T-cell (primary cell): ENCODE measurements at regions not wholly inside any gene's neighbourhood (a gene's known extent, or its start where the extent isn't known, plus 50 kb on each side); places are given as distances from the start of the nearest gene placed in this dataset.

Experiments used
- ATAC-seq, 4 experiments: fragments of 200-7000 bp in 3 of 4; fragments of 150-1000 bp in 1 of 4; cut with Tn5 transposase; replicated peaks in 1 of 4; 1 replicate in 3 of 4; 2 replicates in 1 of 4; pipeline ENCODE4 v1.10.0; 2021; ENCODE audit warnings: moderate library complexity in 3 of 4, mild to moderate bottlenecking in 2 of 4, moderate number of reproducible peaks in 1 of 4
- CTCF ChIA-PET, 2 donors: fragments of 300-600 bp; sonication (Branson Sonifier 250); formaldehyde crosslinking; loops; one replicate each; lab custom pipeline; 2022; ENCODE audit warnings: antibody characterized with exemption in 2 of 2; lab: Charles Lee
- POLR2A ChIA-PET, 2 donors: fragments of 300-600 bp; sonication (Branson Sonifier 250); formaldehyde crosslinking; loops; one replicate each; lab custom pipeline; 2022; ENCODE audit warnings: antibody characterized with exemption in 2 of 2; lab: Charles Lee
- DNase-seq, 35 experiments: peaks; one replicate each; pipeline versions ENCODE4 v3.0.0 to v3.0.0-alpha.2; 2013 to 2023
- H3K27ac ChIP-seq: one replicate; pipeline ENCODE4 v1.5.1; 2013; ENCODE audit warnings: low read length
- H3K27me3 ChIP-seq, 2 experiments: replicated peaks in 1 of 2; 1 replicate in 1 of 2; 2 replicates in 1 of 2; pipeline versions ENCODE4 v1.6.1 to v1.7.0; 2013; ENCODE audit warnings: low read length in 1 of 2, mixed read lengths in 1 of 2; ENCODE audit not compliant: control insufficient read depth in 2 of 2, insufficient read depth in 2 of 2; ENCODE audit errors: extremely low read depth in 1 of 2
- H3K36me3 ChIP-seq, 2 donors: 1 replicate in 1 of 2; 2 replicates in 1 of 2; pipeline versions ENCODE4 v1.6.1 to v1.7.0; 2013; ENCODE audit warnings: low read length in 1 of 2; ENCODE audit not compliant: control insufficient read depth in 2 of 2, insufficient read depth in 1 of 2; ENCODE audit errors: extremely low read depth in 1 of 2
- H3K4me1 ChIP-seq, 2 experiments: 1 replicate in 1 of 2; 2 replicates in 1 of 2; pipeline versions ENCODE4 v1.6.1 to v1.7.0; 2013; ENCODE audit warnings: low read length in 2 of 2, mixed read lengths in 1 of 2; ENCODE audit not compliant: insufficient read depth in 2 of 2, control insufficient read depth in 1 of 2; ENCODE audit errors: extremely low read depth in 1 of 2
- H3K4me3 ChIP-seq, 2 donors: 1 replicate in 1 of 2; 2 replicates in 1 of 2; pipeline versions ENCODE4 v1.5.1 to v1.7.0; 2013; ENCODE audit warnings: mild to moderate bottlenecking in 2 of 2, low read length in 1 of 2, moderate library complexity in 1 of 2; ENCODE audit not compliant: control insufficient read depth in 1 of 2; ENCODE audit errors: extremely low read depth in 1 of 2
- H3K9me3 ChIP-seq: 2 replicates; pipeline ENCODE4 v1.7.0; 2013
- H3K27ac Mint-ChIP-seq, 2 donors: one replicate each; pipeline ENCODE4 v1.8.0; 2020 to 2021; ENCODE audit warnings: mild to moderate bottlenecking in 2 of 2, mixed read lengths in 2 of 2
- H3K27me3 Mint-ChIP-seq, 2 donors: one replicate each; pipeline ENCODE4 v1.8.0; 2021 to 2022; ENCODE audit warnings: mixed read lengths in 2 of 2
- H3K36me3 Mint-ChIP-seq: one replicate; pipeline ENCODE4 v1.8.0; 2021; ENCODE audit warnings: mixed read lengths
- H3K4me1 Mint-ChIP-seq, 3 donors: one replicate each; pipeline ENCODE4 v1.8.0; 2020 to 2022; ENCODE audit warnings: mixed read lengths in 3 of 3, mild to moderate bottlenecking in 1 of 3
- H3K4me3 Mint-ChIP-seq, 3 donors: one replicate each; pipeline ENCODE4 v1.8.0; 2020 to 2022; ENCODE audit warnings: mild to moderate bottlenecking in 3 of 3, mixed read lengths in 3 of 3, moderate library complexity in 3 of 3
- H3K9me3 Mint-ChIP-seq, 3 donors: one replicate each; pipeline ENCODE4 v1.8.0; 2020 to 2022; ENCODE audit warnings: mixed read lengths in 3 of 3
- WGBS: methylation state at CpG from one replicate; pipeline ENCODE4 v1.1.5; 2013; ENCODE audit warnings: missing lambda C conversion rate; ENCODE audit not compliant: insufficient coverage; 5-methylcytosine and 5-hydroxymethylcytosine counted together

DNA sequence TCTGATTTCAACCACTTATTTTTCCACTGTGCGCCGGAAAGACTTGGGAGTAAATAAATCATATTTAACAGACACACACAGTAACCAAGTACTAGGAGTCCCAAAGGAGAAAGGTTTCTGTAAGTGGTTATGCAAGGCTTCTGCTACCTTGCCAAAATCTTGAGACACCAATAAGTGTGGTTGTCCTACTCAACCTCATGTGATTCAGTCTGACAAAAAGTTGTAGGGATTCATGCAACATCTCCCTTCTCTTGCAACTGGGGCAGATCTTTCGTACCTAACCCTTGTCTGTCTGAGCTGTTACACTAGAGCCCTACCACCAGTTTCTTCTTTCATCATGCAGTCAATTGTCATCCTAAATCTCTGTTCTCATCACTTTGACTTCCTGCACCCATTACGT is 69.9 kb upstream of the NUDT7 start:
- WGBS = 86% methylated on average over 1 of the region's 4 CpGs
- H3K4me3 Mint-ChIP-seq = no peak overlapping the region
- H3K9me3 Mint-ChIP-seq = peaks cover 0 to 4% (median 0%) of the 10 kb centered on the region in 3 donors
- H3K27ac Mint-ChIP-seq = no peak overlapping the region
- Histone ChIP-seq H3K4me1 (no peaks in the 10 kb centered on the region), H3K27me3 (peaks cover 4 to 5% of the 10 kb centered on the region in 2 experiments), H3K9me3 (no peaks in the 10 kb centered on the region), H3K27ac (no peak overlapping the region), H3K36me3 (no peaks in the 10 kb centered on the region), H3K4me3 (no peak overlapping the region)
- DNase-seq (no peak), ATAC-seq (no peak)
- H3K36me3 Mint-ChIP-seq = no peaks in the 10 kb centered on the region
- POLR2A ChIA-PET = no interaction called here
- H3K27me3 Mint-ChIP-seq = peaks cover 27 to 32% of the 10 kb centered on the region in 2 donors
- H3K4me1 Mint-ChIP-seq = no peaks in the 10 kb centered on the region
- CTCF ChIA-PET = interaction anchor here in 1 of 2 donors (0.5 kb wide), 1 partner anchor 127 kb away, joined by 4 read pairs; no protein-coding TSS in a partner anchor

DNA sequence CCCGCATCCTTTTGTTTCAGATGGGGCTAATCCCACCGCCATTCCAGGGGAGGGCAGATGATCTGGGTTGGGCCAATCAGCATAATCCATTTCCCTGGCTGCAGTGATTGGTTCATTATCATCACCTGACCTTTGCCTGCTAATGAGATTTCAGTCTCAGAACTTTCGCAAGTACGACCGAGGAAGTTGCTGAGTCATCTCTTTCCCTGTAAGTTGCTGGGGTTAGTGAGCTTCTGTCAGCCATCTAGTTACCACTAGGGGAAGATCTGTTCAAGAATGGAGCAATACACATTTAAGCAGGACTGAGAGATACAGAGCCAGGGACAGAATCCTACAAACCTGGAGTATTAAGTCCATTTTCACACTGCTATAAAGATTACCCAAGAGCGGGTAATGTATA is 65.3 kb upstream of the NUDT7 start:
- ATAC-seq = no peak

DNA sequence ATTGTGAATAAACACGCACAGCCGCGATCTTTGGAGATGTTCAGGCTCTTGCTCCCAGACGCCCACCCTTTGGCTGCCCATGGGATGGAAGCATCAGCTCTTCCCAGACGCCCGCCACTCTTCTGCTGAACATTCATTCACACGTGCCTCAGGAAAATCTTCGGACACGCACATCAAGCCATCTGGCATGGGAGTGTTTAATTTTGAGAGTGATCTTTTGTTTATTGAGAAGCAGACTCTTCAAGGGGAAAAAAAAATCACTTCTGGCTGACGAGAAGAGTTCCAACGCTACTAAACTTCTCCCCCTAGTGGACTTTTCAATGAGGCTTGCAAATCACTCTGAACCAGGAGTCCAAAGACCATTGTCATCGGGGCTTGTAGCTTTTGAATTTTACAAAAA is 62.0 kb upstream of the NUDT7 start:
- peaks cover 21% of the 10 kb centered on the region in 2 donors for H3K27me3 Mint-ChIP-seq
- CTCF ChIA-PET = no interaction called here

More for the DNA sequence above, 65.3 kb upstream of the NUDT7 start:
- no peaks in the 10 kb centered on the region for H3K4me1 ChIP-seq
- ChIA-PET POLR2A (no interaction called here), CTCF (no interaction called here)
- Mint-ChIP-seq H3K4me1 (no peaks in the 10 kb centered on the region), H3K4me3 (no peak overlapping the region), H3K9me3 (peaks cover 0 to 5% (median 4%) of the 10 kb centered on the region in 3 donors), H3K27me3 (peaks cover 26 to 29% of the 10 kb centered on the region in 2 donors), H3K36me3 (no peaks in the 10 kb centered on the region), H3K27ac (no peak overlapping the region)
- H3K4me3 ChIP-seq = no peak overlapping the region
- no peak for DNase-seq
- H3K9me3 ChIP-seq = no peaks in the 10 kb centered on the region
- H3K27ac ChIP-seq = no peak overlapping the region
- no peaks in the 10 kb centered on the region for H3K36me3 ChIP-seq
- 100% methylated on average over 1 of the region's 6 CpGs for WGBS
- H3K27me3 ChIP-seq = peaks cover 2 to 3% of the 10 kb centered on the region in 2 experiments

DNA sequence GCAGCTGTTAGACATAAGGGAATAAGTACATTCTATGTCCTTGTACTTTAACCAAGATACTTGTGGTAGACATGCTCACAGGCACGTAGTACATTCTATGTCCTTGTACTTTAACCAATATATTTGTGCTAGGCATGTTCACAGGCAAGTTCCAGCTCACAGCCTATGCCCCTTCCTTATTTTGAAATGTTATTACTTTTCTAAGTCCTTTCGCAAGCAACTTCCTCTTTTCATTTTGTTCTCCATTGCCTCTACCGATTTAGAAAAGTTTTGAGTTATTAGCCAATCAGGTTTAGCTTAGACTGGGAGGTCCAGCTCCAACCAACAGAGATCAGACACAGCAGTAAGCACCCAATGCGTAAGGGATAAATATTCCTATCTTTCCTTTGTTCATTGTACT is 60.1 kb upstream of the NUDT7 start:
- no peaks in the 10 kb centered on the region for H3K4me1 ChIP-seq
- H3K36me3 Mint-ChIP-seq = no peaks in the 10 kb centered on the region
- ATAC-seq (no peak), DNase-seq (no peak)
- no peak overlapping the region for H3K4me3 Mint-ChIP-seq
- no peak overlapping the region for H3K27ac Mint-ChIP-seq
- H3K9me3 Mint-ChIP-seq = peaks cover 5 to 8% (median 6%) of the 10 kb centered on the region in 3 donors
- no peaks in the 10 kb centered on the region for H3K36me3 ChIP-seq
- no CpG with 5 or more reads among the region's 4 CpGs for WGBS
- H3K27ac ChIP-seq = no peak overlapping the region
- POLR2A ChIA-PET = no interaction called here
- no peaks in the 10 kb centered on the region for H3K9me3 ChIP-seq
- H3K4me3 ChIP-seq = no peak overlapping the region
- peaks cover 0 to 10% of the 10 kb centered on the region in 2 experiments for H3K27me3 ChIP-seq
- CTCF ChIA-PET = no interaction called here
- H3K4me1 Mint-ChIP-seq = no peaks in the 10 kb centered on the region
- H3K27me3 Mint-ChIP-seq = peaks cover 15 to 21% of the 10 kb centered on the region in 2 donors

More for the DNA sequence above, 62.0 kb upstream of the NUDT7 start:
- no CpG with 5 or more reads among the region's 12 CpGs for WGBS
- H3K4me1 ChIP-seq = no peaks in the 10 kb centered on the region
- H3K9me3 ChIP-seq = no peaks in the 10 kb centered on the region
- no peak overlapping the region for H3K27ac ChIP-seq
- H3K36me3 ChIP-seq = no peaks in the 10 kb centered on the region
- H3K4me1 Mint-ChIP-seq = no peaks in the 10 kb centered on the region
- H3K4me3 ChIP-seq = no peak overlapping the region
- no peak overlapping the region for H3K27ac Mint-ChIP-seq
- no peak overlapping the region for H3K4me3 Mint-ChIP-seq
- no peak for DNase-seq
- POLR2A ChIA-PET = no interaction called here
- H3K27me3 ChIP-seq = peaks cover 0 to 6% of the 10 kb centered on the region in 2 experiments
- no peaks in the 10 kb centered on the region for H3K36me3 Mint-ChIP-seq
- ATAC-seq = no peak
- peaks cover 5 to 10% (median 8%) of the 10 kb centered on the region in 3 donors for H3K9me3 Mint-ChIP-seq

DNA sequence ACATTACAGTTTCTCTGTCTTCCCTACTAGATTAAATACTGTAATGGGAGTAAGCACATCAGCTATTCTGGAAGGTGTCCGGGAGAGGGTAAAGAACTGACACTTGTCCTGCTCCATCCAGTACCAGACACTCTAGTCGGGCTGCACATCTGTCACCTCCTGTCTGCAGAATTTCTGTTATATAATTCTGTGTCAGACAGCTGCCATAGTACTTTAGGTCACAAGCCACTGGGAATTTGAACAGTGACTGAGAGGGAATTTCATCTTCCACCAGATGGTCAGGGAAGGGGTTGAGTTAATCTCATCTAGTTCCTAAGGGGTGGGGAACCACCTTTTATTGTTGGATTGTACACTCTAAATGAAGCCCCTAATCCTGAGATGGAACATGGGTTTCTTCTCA is 58.6 kb upstream of the NUDT7 start:
- ATAC-seq = no peak
- no peaks in the 10 kb centered on the region for H3K36me3 ChIP-seq
- H3K9me3 ChIP-seq = no peaks in the 10 kb centered on the region
- ChIA-PET CTCF (interaction anchor here (0.6 kb wide), 3 partner anchors 15 to 323 kb away, joined by 3 to 4 read pairs (median 3); no protein-coding TSS in a partner anchor), POLR2A (no interaction called here)
- Mint-ChIP-seq H3K9me3 (peaks cover 5 to 8% (median 6%) of the 10 kb centered on the region in 3 donors), H3K36me3 (no peaks in the 10 kb centered on the region), H3K4me3 (no peak overlapping the region), H3K27me3 (peaks cover 12 to 34% of the 10 kb centered on the region in 2 donors), H3K27ac (no peak overlapping the region), H3K4me1 (no peaks in the 10 kb centered on the region)
- H3K27ac ChIP-seq = no peak overlapping the region
- no peak overlapping the region for H3K4me3 ChIP-seq
- WGBS = 100% methylated on average over 1 of the region's 2 CpGs
- H3K4me1 ChIP-seq = no peaks in the 10 kb centered on the region
- no peak for DNase-seq
- peaks cover 0 to 12% of the 10 kb centered on the region in 2 experiments for H3K27me3 ChIP-seq

DNA sequence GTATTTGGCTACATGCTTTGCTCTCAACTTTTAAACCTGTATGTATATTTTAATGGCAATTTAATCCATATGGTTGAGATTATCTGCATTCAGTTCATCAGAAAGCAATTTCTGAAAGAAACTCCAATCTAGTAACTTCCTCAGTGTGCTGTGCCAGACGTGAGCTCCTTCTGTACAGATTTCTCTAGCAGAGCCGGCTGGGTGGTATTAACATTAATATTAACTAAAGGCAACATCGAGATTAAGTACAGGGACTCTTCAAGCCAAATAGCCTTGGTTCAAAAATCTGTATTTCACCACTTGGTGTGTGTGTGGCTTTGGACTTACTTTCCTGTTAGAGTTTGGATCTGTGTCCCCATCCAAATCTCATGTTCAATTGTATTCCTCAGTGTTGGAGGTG is 55.5 kb upstream of the NUDT7 start:
- H3K4me3 ChIP-seq = no peak overlapping the region
- H3K4me3 Mint-ChIP-seq = no peak overlapping the region
- peaks cover 0 to 25% of the 10 kb centered on the region in 2 donors for H3K27me3 Mint-ChIP-seq
- no peak overlapping the region for H3K27ac Mint-ChIP-seq
- no peak overlapping the region for H3K27ac ChIP-seq
- ChIA-PET CTCF (no interaction called here), POLR2A (no interaction called here)
- H3K9me3 Mint-ChIP-seq = peaks cover 4 to 6% (median 5%) of the 10 kb centered on the region in 3 donors
- ATAC-seq = no peak
- no peaks in the 10 kb centered on the region for H3K4me1 ChIP-seq
- H3K36me3 Mint-ChIP-seq = no peaks in the 10 kb centered on the region
- DNase-seq = no peak
- WGBS = no CpG with 5 or more reads among the region's 3 CpGs
- H3K36me3 ChIP-seq = no peaks in the 10 kb centered on the region
- peaks cover 0 to 14% of the 10 kb centered on the region in 2 experiments for H3K27me3 ChIP-seq
- H3K9me3 ChIP-seq = no peaks in the 10 kb centered on the region
- no peaks in the 10 kb centered on the region for H3K4me1 Mint-ChIP-seq
